ENCODE measurements at regions not wholly inside any gene's neighbourhood (a gene's known extent, or its start where the extent isn't known, plus 50 kb on each side); places are given as distances from the start of the nearest gene placed in this dataset.
A peak's percentile ranks its signal among the peaks of the same experiment; 100 is the strongest.

DNA sequence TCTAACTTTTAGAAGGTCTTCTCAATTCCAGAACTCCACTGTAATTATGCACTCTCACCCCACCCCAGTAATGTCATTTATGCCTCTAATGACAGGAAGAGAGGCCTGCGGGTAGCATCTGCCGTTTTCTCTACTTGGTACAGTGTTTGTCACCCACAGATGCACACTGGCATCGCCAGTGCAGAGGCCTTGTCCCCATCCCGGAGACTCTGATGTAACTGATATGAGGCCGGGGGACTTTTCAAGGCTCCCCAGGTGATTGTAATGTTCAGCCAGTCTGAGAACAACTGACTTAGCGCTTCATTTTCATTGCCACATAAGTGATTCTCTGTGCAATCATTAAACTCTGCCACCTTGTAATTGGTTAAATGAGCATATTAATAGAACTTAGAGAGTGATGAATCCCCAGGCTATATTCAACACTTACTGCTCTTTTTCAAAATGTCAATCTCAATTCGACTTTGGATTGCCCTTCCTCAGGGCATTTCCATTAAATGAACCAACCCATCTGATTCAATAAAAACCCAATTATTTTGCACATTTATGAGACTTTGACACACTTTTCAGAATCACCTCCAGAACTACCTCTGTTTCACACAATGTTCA is 113.2 kb downstream of the HERPUD2 start:
- no peak for DNase-seq

DNA sequence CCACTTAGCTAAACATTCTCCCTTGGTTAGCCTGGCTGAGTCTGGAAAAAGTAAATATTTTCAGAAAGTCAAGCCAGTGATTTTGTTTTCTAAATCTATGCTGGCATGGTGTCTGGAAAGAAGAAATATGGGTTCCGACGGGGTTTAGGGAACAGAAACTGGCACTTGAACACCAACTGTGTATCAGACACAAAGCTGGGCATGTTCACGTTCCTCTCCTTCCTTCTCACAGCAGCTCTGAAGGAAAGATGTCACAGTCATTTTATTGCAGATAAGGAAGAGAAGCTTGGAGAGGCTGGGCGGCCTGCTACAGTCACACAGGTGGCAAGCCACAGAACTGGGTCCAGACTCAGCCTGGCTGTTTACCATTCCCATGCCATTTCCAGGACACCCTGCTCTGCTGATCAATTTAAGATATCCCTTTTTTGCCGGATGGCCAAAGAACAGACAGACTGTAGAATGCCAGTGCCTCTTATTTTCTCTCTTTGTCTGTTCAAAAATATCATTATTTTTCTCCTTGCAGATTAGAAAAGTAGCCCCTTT is 118.8 kb downstream of the HERPUD2 start:
- DNase-seq, result no peak

DNA sequence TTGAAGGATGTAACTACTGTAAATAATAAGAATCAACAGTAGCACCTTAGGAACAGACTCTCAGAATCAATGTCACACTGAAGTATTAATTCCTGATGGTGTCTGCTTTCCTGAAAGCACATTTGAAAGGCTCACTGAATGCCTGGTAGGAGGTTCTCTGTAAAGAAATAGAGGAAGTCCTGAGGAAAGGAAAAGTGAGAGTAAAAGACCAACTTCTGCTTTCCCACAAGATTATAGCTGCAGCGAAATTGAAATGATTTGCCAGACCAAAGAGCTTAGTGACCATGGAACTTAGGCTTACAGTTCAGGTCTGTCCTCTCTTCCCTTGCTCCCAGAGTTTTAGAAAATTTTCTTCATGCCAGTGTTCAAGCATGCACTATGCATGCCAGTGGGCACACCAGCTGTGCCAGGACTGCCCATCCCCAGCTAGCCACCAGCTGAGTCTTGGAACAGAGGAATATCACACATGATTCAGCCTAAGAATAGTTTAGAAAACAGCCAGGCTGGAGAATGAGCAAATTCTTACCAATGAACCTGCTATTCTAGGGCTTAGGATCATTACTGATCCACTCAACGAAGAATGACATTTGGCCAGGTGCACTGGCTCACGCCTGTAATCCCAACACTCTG is 123.2 kb downstream of the HERPUD2 start:
- no peak for DNase-seq

DNA sequence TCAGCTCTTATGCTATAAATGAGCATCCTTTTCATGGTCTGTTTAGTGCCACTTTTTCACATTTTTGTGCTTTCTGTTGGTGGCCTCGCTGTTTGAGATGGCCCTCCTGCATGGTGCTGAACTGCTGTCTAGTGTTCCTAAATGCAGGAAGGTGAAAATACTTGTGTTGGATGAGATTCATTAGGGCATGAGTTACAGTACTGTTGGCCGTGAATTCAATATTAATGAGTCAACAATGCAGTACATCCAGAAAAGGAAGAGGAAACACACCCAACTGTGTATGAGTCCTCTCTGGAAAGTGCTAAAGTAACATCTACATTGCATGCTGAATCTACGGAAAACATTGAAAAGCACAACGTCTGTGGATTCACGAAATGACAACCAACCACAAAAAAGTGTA is 124.0 kb downstream of the HERPUD2 start:
- no peak for DNase-seq

DNA sequence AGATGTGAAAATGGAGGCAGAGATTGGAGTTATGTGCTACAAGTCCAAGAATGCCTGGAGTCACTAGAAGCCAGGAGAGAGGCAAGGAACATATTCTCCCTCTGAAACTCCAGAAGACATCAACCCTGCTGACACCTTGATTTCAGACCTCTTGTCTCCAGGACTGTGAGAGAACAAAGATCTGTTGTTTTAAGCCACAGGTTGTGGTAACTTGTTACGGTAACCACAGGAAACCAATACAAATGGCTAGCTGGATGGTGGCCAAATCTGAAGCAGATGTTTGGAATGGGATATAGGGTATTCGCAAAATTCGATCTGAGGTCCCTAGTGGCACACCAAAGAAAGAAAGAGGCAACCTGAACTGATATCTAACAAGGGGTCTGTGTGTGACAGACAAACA is 129.0 kb downstream of the HERPUD2 start:
- DNase-seq, result no peak

DNA sequence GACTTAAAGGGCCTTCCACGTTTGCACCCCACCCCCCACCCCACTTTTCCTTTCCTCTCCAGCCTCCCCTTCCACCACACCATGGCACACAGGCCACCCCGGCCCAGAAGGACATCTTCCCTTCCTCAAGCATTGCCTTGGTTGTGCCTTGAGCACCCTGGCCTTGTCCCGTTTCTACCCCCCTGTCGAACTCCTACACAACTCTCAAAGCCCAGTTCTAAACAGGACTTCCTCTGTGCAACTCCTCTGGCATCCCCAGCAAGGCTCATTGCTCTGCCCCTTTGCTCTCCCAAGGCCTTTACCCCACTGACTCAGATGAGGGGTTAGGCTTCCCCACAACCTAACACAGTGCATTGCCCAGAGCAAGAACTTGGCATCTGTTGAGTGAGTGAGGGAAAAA is 136.1 kb downstream of the HERPUD2 start:
- no peak for DNase-seq

DNA sequence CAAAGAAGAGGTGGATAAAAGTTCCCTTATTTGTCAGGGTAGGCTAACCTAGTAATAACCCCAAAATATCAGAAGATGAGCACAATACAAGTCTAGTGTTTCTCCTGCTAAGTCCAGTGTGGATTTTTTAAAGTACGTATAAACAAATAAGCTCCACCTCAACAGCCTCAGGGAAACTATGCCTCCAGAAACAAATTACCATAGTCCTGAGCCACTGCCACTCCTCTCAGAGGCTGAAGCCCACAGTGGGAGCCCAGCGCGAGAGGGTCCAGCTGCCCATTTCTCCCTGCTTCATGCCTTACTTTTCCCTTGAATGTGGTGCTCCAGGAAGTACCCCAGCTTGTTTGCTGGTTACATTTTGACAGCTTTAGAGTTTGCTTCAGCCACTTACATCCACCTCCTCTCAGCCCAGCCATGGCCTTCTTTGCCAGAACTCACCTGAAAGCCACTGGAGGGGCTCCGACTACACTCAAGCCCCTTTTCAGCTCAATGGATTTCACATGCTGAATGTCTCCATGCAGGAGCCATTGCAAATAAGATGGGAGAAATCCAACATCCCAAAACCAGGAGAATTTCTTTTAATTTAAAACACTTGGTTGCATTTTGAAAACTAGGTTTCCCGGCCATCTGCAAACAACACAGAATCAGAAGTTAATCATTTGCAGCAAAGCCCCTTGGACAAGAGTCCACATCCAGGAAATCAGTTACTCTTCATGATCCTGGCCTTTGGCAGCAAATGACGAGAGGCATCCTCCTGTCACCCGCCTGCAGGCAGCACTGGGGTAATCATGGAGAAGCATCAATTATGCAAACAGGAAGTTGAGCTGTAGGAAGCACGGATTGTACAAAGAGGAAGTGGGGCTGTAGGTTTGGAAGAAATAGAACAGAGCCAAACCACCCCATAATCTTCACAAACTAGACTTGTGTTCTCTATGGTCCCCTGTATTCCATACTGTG is 138.1 kb downstream of the HERPUD2 start:
- no peak for DNase-seq

DNA sequence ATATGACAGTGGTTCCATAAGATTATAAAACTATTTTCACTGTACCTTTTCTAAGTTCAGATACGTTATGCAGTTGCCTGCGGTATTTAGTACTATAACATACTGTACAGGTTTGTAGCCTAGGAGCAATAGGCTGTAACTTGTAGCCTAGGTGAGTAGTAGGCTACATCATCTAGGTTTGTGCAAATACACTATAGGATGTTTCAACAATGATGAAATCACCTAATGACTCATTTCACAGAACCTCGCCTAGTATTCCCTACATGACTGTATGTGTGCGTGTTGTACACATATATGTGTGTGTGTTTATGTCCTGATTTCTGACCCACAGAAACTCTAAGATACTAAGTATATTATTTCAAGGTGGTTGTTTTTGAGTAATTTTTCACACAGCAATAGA is 139.0 kb downstream of the HERPUD2 start:
- DNase-seq, result no peak

DNA sequence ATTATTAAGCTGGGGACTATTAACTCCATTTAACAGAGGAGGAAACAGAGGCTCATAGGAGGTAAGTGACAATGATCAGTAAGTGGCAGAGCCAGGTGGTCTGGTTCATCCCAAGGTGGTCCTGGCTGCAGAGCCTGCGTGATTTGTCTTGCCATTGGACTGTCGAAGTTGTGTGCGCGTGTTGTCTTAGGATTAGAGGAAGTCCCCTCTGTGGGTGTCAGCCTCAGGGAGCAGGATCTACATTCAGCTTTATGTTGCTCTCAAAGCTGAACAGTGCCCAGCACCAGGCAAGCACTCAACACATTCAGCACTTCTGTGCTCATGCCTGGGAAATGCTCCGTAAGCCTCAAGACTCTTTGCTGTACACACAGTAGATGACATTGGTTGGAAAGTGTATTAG is 139.5 kb downstream of the HERPUD2 start:
- no peak for DNase-seq

DNA sequence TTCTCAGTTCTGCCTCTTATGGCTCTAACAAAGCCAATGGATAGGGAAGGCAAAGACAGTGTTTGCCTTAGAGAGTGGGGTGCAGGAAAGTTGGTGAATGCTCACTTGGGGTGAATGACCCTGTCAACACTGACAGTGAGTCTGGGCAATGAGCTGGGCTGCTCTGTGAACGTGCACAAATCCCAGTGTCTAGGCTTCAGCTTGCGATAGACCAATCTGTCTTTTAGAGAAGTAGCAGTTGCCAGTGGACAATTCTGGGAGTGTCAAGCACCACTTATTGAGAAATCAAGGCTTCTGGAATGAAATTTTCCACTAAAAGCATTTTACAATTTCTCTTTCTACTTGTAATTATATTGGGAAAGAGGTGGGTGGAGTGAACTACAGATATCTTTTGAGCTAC is 141.4 kb downstream of the HERPUD2 start:
- no peak for DNase-seq

DNA sequence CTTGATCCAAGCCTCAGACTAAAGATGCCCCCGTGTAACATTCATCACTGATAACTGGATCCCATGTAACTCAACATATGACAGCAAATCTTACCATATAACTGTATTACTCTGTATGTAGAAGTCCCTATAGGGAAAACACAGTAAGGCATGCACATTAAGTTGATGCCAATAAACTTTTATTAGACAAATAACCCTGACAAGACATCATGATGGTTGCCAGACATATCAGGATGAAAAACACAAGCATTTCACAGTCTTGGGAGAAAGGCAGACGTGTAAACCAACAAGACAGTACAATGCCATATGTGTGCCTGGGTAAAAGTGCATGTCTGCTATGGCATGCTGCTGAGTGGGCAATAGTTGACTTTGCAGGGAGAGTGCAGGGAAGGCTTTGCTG is 142.2 kb downstream of the HERPUD2 start:
- DNase-seq, result no peak

DNA sequence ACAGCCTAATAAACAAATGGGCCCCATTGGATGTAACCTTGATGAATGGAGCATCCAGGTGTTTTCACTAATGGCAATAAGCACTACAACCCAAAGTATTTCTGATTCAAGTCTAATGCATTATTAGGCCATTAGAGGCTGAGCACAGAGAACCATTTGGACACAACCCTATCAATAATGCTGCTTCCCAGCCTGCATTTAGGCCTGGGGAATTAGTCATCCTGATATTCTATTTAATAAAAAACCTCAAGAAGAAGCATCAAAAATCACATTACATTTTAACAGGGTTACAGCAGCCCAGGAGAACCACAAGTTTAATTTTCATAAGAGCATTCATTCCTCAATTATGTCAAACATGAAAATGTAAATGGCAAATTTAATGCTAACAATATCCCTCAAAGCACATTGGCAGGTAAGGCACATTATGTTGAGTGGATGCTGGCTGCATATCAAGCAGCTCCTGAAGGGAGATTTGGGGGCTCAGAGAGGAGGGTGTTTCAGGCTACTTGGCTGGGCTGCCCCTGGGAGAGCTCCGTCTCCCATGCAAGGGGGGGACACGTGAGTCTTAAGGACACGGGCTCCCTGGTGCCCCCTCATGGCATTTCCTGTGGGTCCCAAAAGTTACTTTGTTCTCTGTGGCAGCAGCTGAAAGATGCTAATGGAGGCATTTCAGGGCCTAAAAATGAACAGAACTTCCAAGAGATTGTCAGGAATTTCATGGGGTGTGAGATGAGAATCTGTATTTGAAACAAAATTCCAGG is 143.4 kb downstream of the HERPUD2 start:
- no peak for DNase-seq

DNA sequence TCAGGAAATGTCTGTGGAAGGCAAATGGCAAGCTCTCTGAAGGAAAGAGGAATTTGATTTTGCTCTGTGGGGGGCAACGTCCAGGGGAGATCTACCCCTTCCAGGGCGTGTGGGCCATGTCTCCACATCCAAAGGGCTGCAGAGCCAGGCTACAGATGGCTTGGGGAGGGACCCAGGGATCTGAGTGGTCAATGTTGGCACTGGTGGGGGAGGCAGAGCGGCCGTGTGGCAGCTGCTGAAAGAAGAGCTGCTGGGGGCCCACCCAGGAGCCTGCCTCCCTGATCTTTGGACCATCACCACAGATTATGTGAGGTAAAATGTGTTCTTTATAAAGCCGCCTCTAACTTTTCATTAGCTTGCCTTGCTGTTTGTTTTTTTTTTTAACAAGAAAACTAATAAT is 144.1 kb downstream of the HERPUD2 start:
- no peak for DNase-seq

DNA sequence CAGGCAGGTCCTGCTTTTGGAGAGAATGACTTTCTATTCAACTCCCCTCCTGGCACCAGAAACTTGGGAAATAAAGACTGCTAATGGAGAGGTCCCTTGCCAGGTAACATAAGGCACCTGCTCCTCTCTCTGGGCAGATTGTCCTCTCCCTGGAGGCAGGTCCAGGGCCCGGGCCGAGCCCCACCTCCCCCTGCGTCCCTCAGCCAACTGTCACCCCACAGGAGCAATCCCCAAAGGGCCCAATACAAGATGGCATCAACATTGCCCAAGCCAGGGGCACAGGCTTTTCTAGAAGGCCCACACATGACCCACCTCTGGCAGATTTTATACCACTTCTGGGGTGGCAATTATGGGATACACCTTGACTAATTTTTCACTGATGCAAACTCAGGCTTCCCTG is 145.2 kb downstream of the HERPUD2 start:
- no peak for DNase-seq

DNA sequence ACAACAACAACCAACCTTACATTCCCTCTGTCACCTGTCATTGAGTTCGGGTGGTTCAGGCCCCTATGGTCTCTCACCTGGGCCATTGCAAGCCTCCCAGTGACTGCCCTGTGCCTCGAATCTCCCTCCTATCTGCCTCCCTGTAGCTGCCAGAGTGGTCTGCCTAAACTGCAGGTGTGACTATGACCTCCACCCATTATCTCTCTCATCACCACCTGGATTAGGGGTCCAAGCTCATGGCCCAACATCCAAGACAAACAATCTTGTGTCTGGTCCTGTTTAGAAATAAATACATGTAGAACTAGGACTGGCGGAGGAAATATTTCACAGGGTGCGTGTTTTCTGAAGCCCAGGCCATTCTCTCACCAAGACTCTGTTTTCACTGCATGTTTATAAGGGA is 146.6 kb downstream of the HERPUD2 start:
- no peak for DNase-seq

DNA sequence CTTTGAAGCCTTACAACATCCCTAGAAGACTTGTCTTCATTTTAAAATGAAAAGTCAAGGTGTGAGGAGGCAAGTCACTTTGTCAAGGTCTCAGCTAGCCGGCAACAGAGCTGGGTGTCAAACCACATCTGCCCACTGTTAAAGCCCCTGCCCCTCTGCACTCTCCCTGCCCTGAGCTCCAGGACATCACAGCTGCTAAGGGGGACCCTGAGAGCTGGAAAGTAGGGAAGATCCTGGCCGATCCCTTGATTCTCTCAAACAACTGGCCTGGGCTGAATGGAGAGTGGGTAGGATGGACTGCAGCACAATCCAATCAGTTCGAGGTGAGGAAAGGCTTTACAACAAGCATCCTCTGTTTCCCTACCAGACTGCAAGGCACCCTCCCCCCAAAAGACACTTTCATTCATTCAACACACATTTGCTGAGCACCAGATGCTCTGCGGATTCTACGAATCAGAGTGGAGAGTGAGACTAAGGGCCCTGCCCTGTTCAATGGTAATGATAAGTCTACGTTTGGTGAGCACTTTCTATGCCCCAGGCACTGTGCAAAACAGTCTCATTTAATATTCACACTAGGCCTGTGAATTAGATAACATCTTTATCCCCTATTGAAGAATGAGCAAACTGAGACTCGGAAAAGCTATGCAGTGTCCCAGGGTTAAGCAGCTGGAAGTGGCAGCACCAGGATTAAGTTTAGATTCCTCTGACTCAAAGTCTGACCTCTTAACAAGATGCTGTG is 148.1 kb downstream of the HERPUD2 start:
- DNase-seq, result no peak

DNA sequence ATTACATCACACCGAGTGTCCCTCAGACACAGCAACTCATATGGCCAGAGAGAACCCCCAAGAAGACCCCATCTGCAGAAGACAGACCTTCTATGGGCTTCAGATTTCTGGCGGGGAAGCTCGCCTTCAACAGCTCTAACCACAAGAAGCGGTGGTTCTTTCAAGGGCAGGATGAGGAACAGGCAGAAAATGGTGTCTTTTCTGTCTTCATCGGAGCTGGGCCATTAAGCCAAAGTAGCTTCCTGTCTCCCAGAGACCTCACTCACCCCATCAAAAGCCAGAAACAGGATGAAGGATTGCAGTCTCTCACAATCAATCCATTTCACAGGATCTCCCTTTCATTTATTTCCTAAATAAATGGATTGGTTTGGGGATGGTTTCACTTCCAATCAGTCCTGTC is 149.1 kb downstream of the HERPUD2 start:
- no peak for DNase-seq

DNA sequence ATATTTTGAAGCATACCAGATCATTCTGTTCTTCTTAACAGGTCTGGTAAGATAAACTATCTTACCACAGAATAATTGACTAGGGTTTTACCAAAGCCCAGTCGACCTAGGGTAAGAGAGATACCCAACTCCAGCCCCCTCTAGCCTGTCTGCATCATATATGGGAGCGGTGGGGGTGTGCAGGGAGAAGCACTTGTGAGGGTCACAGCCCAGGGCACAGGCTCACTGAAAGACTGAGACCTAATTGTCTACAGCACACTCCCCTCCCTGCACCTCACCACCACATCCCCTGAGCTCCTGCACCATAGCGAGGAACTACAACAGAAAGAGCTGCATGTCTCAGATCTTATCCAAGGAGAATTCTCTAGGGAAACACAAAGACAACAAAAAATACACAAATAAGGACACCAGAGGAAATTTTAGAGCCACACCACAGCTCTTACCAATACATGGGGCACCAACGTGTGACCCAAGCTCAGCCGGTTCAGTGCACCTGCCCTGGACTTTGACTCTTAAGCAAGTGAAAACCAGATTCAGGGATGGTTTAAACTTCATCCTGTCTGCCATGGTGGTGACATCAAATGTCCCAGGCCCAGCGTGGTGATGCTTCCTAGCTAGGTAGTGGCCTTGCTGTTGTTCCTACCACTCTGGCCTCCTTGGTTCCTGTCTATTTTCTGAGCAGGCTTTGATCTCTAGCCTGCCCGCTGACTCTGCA is 150.8 kb downstream of the HERPUD2 start:
- DNase-seq, result no peak

DNA sequence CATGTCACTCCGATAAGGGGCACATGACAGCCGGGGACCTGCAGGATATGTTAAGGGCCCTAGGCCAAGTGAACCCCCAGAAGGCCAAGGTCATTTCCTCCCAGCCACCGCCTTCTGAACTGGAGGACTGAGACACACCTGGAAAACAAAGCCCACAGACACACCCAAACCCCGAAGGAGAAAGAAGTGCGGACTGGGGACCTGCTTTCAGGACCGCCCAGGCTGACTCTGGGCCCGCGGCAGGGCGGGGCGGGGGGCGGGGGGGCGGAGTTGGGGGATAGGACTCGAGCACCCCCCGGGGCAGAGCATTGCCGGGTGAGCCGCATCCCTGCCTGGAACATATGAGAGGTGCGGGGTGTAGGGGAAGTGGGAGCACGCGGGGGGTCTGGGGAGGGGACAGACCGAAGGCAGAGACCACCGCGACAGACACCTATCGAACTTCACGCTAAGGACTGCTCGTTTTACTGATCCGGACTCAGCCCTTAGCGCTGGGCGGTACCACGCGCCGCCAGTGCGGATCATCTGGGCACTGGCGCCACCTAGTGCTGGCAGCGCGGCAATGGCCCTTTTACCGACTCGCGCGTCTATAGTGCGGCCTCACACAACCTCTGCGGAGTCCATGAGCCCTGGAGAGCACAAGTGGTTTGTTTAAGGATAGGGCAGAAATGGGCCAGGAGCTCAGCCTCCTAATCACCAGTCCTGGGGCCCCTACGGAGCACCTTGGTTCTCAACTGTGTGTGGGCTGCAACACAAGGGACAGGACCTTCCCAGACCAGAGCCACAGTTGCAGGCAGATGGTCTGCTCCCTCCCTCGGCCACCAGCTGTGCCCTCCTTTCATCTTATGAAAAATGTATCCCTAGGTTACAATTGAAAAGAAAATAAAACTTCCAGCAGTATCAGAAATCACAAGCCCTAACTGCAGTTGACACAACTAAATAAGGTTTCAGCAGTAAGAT is 157.6 kb downstream of the HERPUD2 start:
- DNase-seq, result peak; percentile 90

DNA sequence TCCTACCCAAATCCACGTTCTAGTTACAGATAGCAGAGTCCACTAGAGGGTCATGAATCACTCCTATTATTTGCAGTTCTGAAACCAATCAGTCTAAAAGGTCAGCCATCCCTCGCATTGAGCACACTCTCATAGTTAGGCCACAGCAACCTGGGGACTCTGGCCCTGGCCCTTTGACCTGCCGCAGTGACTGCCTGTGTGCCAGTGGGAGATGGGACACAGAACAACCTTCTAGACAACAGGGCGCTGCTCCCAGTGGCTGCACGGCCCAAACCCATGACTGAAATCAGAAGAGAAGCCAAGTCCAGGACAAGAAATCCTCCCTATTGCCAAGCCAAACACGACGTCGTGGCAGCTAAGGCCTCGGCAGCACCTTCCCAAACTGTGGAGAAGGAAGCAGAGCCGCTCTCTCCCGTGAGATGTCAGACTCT is 158.5 kb downstream of the HERPUD2 start:
- no peak for DNase-seq
